GM21360 (cell line): ENCODE measurements at regions not wholly inside any gene's neighbourhood (a gene's known extent, or its start where the extent isn't known, plus 50 kb on each side); places are given as distances from the start of the nearest gene placed in this dataset.

Experiments
- ATAC-seq: cut with Tn5 transposase; IDR thresholded peaks from one replicate; pipeline ENCODE4 v1.9.1; 2021; ENCODE audit warnings: mild to moderate bottlenecking, moderate library complexity; ENCODE audit not compliant: unreplicated experiment

DNA sequence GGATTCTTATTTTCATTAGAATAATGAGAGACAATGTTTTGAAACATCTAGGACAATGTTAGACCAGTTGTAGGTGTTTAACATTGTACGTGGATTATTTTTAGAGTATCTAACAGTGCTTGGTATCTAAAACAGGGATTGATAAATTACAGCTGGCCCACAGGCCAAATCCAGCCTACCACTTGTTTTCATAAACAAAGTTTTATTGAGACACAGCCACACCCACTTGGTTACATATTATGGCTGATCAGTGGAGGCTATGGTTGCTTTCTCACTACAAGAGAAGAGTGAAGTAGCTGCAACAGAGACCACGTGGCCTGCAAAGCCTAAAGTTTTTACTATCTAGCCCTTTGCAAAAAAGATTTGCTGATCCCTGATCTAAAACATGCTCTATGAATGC lies 223.1 kb upstream of the CTNNB1 start:
- no peak for ATAC-seq

DNA sequence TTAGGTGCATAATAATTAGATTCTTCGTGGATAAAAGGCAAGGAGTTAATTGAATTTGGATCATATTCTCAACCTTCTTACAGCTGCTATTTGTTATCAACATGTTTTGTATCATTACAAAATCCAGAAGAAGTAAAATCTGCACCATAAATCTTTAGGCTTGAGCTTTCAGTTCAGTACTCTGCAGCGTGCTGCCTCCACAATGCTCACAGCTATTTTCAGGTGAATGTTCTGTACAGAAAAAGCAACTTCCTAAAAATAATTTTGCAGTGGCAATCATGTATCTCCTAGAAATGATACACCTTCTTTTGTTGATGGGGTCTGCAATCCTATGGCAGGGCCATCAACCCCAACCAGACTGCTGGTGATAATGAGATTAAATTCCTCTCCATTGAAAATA lies 220.9 kb upstream of the CTNNB1 start:
- ATAC-seq: no peak

DNA sequence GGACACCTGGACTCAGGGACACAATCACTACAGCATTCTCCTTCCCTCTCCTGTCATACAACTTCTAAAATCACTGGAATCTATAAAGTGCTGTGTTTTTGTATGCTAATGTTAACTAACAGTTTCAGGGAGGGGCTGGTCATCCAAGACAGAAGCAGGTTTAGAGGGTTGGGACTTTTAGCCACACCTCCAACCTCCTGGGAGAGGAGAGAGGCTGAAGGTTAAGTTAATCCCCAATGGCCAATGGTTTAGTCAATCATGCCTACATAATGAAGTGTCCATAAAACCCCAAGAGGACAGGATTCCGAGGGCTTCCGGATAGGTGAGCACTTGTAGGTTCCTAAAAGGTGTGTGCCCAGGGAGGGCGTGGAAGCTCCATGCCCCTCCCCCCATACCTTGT lies 219.3 kb upstream of the CTNNB1 start:
- no peak for ATAC-seq

DNA sequence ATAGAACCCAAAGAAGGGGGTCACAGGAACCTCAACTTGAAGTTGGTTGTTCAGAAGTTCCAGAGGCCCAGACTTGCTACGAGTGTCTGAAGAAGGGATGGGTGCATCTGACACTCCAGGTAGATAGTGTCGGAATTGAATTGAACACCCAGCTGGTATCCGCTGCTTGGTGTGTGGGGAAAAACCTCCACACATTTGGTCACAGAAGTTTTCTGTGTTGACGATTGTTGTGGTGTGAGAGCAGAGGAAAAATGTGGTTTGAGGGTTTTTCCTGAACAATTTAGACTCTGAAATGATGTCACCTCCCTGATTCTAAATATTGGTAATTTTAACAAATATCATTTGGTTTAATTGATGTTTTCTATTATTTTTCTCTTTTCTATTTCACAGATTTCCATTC lies 218.8 kb upstream of the CTNNB1 start:
- no peak for ATAC-seq

DNA sequence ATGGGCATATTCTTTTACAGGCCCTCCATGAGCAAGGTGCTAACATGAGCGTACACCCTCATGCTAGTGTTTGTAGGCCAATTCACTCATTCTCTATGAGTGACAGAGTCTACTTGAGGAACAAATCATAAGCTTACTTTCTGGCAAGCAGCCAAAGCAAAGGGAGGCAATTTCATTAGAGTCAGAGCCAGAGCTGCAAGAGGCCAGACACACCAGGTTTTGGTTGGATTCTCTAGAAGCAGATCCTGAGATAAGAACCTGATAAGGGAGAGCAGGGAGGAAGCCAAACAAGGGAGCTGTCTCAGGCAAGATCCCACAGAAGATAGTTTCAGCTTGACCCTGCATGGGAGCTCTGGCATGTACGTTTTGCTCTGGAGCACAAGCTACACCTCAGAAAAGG lies 214.1 kb upstream of the CTNNB1 start:
- no peak for ATAC-seq

DNA sequence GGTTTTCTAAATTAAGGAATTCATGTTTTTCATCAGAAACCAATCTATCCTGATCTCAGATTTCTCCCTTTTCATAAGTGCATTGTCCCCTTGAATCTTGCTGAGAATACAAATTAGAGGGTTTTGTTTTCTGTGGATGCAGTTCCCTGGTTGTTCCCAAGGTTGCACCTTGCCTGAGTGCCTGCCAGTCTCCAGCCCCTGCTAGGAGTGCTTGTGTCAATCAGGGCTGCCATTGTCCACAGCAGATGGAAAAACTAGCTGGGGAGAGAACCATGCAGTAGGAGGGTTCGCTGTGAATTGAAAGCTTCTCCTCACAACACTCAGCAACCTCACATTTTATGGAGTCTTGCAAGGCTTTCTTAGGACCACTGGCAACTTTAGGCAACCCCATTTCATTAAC lies 210.8 kb upstream of the CTNNB1 start:
- ATAC-seq: no peak

DNA sequence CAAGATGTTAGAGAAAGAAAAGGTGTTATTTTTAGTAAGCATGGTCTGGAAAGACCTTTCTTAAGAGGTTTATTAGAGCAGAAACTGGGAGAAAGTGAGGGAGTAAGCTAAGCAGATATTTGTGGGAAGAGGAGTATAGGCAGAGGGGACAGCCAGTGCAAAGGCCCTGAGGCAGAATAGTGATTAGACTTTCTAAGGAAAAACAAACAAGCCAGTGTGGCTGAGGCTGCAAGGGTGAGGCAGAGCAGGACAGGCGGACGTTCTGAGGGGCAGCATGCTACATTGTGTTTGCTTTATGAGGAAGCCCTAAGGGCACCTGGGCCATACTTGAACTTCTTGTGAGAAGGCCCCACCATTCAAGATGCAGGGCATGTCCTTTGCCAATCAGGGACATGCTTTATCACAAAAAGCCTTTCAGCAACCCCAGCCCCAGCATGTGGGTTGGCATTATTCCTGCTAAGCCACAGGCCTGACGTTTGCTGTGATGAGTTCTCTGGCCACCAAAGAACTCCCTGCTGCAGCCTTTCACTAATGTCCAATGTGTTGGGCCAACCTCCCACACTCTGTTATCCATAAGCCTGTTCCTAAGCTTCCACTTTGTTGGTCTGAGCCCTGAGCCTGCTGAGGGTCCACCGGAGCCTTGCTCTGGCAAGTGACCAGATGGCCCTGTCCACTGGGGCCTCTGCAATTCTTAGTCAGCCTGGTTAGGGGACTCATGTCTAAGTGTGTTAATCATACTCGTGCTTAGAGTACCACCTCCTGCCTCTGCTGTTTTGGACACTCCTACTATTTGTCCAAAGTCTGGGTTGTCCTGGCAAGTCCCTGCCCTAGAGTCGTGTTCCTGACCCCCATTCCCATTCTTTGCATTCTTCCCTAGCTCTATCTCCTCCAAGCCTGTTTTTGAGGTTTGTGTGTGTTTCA lies 209.9 kb upstream of the CTNNB1 start:
- no peak for ATAC-seq

DNA sequence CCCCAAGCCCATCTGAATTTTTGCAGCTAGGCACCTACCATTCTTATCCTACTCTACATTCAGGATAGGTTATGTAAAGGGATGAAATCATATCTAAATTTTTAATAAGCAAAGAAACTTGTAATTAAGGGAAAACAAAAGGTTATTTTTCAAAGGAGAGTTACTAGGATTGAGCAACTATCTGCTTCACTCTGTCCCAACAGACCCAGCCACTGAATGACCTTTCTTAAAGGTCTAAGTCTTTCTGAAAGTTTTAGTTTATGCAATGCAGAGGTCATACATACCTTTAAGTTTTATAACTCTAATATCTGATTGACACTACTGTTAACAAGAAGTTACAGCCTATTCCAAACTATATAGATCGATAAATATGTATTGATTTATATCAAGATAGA lies 209.2 kb upstream of the CTNNB1 start:
- ATAC-seq: no peak

DNA sequence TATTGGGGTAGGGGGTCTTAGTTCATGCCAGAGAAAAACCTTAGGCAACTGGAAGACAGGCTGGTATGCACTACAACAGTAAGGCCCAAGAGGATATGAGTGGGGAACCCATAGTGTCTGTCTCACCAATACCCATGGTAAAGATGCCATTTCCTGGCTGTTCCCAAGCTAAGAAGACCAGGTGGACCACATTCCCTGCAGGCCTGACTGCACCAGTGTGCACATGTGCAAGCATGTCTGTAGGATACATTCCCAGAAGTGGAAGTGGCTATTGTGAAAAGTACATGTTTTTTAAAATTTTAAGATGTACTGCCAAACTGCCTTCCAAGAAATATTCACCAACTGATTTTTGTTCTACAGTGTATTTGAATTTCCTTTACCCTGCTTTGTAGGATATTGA lies 207.3 kb upstream of the CTNNB1 start:
- ATAC-seq: no peak

DNA sequence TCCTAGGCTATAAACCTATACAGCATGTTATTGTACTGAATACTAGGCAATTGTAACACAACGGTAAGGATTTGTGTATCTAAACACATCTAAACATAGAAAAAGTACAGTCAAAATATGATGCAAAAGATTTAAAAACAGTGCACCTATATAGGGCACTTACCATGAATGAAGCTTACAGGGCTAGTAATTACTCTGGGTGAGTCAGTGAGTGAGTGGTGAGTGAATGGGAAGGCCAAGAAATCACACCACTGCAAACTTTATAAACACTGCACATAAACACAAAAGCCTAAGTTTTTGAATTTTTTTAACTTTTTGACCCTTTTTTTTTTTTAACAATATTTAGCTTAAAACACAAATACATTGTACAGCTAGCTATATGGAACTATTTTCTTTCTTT lies 204.7 kb upstream of the CTNNB1 start:
- no peak for ATAC-seq

DNA sequence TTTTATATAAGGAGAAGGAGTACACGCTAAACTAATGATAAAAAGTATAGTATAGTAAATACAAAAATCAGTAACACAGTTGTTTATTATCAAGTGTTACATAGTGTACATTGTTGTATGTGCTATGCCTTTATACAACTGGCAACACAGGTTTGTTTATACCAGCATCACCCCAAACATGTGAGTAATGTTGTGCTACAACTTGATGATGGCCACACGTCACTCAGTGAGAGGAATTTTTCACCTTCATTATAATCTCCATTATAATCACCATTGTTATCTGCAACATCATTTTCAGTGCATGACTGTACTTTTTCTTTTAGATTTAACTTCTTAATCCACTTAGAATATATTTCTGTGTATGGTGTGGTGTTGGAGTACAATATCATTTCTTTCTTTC lies 204.0 kb upstream of the CTNNB1 start:
- no peak for ATAC-seq

DNA sequence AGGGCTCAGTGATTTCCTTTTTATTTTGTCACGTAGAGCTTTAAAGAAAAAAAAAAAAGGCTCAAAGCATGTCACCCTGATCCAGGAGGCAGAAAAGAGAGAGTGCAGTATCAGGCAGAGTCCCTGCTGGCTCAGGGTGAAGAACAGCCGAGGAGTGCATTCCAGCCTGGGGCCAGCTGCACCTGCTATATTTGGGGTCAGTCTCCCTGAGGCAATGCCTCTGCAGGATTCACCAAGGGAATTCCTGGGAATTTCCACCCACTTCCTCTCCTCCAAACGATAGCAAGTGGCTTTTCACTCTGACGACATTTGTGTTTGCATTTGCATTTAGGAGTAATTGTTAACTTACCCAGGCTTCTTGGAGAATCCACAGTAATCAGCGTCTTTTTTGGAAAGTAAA lies 202.9 kb upstream of the CTNNB1 start:
- ATAC-seq: no peak

DNA sequence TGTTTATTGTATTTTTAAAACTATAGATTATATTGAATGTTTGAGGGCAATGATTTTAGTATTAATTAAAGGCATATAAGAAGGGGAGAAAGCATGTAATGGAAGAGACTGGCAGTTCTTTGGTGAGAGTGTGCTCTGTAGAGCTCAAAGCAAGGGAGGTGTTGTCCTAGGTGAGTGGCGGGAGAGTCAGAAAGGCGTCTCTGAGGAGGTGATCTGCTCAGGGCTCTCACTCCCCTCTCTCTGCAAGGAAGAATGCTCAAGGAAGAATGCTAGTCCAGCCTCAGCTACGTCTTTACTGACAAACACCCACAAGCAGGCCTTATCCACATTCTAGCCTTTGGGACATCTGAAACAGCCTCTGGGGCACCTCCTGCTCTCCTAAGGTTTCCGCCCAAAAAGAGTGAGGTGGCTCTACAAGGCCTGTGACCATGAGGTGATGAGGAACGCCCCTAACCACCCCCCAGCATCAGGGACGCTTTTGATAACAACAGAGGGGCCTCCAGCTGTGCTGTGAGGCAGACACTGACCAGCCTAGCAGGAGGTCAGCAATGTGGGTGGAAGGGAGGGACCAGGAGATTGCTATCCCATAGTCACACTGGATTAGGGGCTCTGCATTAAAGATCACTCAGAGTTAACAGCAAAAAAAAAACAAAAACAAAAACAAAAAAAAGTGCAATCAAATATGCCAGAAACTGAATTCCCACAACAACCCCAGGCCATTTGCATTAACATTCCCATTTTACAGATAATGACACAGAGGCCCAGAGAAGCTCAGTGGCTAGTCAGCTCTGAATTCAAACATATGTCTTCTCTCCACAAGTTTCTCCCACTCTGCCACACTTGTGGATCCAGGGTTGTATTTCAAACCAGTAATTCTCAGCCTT lies 202.2 kb upstream of the CTNNB1 start:
- ATAC-seq: no peak

DNA sequence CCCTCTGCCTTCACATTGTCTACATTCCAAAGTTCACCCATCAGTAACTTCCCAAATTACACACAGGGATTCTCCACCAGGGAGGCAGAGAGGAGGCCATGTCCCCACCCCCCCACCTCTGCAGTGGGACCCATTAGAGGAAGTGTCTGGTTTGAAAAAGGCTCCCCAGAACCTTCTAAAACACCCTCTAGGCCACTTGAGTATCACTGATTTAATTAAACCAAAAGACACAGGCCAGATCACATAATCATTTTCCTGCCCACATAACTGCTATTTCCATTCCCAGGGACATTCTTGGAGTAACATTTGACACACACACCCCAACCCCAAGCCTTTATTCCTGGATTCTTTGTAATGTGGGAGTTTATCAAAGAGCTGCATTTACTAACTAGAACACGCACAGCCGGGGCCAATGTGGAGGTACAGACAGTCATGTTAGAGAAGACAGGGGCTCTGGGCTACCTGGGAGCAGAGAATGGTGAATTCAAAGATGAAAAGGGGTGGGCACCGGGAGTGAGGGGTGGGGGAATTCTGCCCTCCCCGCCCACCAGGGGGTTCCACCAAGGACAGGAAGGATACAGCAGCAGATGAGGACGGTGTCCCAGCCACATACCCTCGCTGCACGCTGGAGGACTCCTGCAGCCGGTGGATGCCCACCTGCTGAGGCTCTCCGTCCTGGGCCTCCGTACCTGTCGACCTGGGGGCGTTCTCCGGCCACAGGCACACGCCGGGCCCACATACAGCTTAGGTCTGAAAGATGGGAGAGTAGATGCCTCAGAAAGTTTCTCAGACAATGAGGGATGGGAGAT lies 201.4 kb upstream of the CTNNB1 start:
- ATAC-seq: no peak

DNA sequence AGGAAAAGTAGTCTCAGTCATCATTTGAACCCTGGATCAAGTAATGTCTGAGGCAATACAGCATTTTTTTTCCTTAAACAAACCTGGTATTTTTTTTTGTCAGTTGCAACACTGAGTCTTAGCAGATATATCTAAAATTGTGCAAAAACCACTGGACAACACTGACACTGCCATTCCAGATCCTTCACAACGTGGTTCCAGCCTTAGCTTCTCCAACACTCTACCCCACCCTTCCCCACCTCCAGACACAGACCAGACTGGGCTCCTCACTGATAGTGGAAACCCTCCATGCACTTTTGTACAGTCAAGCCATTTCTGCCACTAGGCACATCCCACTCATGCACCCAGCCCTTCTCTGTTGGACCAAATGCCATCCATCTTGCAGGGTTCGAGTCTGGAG lies 199.6 kb upstream of the CTNNB1 start:
- ATAC-seq: no peak

DNA sequence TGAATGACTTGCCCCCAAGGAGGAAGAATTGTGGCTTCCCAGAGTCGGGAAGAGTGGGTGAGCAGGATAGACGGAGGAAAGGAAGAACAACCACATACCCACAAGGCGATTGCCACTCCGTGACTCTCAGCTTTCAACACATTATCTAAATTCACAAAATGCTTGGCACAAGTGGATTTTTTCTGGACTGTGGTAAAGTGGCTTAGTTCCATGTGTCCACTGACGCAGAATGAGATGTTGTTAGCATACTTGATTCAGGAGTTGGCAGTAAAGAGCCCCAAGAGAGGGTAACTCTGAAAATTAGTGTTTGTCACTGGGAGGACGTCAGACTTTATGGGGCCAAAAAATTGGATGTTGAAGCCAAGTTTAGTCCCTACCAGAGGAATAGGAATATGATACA lies 198.8 kb upstream of the CTNNB1 start:
- ATAC-seq: no peak

DNA sequence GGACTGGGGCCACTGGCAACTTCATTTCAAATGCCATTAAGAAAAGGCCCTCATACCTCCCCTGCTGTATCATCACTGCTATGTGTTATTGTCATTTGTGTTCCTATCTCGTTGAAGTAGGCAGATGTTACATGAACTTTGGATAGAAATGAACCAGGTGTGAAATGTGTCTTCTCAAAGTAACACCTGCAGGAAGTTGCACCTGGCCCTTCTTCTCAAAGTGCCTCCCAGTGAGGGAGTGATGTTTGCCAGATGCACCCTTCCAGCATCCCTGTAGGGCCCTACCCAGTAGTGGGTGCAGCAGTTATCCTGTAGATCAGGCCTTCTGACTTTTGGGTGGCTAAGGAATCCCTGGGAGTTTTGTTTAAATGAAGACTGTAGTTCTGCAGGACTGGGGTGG lies 197.7 kb upstream of the CTNNB1 start:
- no peak for ATAC-seq

DNA sequence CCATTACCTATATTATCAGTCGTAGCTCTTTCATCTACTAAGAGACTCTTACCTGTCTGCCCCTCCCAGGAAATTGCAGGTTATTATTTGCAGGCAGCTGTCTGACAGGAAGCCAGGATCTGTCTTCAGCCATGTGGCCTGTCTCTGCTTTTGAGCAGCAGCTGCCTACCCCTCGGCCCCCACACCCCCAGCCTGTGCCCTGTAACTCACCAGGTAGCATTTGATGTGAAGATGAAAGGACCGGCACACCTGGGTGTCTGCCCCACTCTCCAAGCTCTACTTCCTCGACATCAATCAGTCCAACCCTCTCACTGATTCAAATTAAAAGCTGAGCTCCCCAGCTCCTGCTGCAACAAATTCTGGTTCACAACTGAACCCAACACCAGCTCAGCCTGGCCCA lies 197.2 kb upstream of the CTNNB1 start:
- ATAC-seq: no peak

DNA sequence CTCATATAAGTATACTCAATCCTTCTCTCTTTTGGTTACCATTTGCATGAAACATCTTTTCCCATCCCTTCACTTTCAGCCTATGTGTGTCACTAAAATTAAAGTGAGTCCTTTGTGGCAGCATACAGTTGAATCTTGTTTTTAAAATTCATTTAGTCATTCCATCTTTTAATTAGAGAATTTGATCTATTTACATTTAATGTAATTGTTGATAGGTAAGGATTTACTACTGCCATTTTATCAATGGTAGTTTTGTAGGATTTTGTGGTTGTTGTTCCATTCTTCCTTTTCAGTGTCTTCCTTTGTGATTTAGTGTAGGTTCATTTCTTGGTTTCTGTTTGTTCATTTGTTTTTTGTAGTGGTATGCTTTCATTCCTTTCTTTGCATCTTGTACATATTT lies 191.9 kb upstream of the CTNNB1 start:
- no peak for ATAC-seq

DNA sequence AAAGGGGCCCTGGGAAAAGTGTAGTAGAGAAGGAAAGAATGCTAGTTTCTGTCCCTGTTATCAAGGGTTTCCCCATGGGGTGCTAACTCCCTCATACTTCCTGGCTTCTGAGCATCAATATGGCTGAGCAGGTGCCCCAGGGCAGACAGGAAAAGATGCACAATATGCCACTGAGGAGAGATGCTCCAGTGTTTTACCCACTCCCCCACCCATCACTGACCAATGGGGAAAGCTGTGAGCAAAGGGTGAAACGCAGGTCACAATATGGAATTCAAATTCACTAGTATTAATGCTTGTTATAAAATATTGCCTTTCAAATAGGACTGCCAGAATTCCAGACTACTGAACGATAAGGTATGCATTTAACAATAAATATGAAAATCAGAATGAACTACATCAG lies 187.5 kb upstream of the CTNNB1 start:
- ATAC-seq: no peak

DNA sequence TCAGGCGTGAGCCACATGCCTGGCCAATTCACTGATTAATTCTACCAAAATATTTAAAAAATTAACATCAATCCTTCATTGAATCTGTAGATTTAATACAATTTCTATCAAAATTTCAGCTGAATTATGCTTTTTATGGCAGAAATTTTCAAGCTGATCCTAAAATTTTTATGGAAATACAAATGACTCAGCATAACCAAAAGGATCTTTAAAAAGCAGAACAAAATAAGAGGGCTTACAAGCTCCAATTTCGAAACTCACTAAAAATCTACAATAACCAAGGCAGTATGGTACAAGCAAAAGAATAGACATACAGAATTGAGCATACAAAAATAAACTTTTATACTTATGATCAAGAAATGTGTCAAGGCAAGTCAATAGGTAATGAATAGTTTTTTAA lies 180.4 kb upstream of the CTNNB1 start:
- ATAC-seq: no peak
